Endothelial cell of hepatic sinusoid (primary cell): ENCODE measurements at regions not wholly inside any gene's neighbourhood (a gene's known extent, or its start where the extent isn't known, plus 50 kb on each side); places are given as distances from the start of the nearest gene placed in this dataset.

Source experiments
- in situ Hi-C: cut with HindIII; loops from 2 replicates; pipeline ENCODE4 v1.10.0; 2017; ENCODE audit warnings: low sequenced_read_pairs

GRCh38 chr4:41452484-41453225 lies 85.3 kb upstream of the LIMCH1 start:
- in situ Hi-C loops = no loop called here

- in situ Hi-C loops = no loop called here
These were observed 83.5 kb upstream of the LIMCH1 start for GRCh38 chr4:41454423-41454822.

- in situ Hi-C loops = no loop called here
These were observed 82.8 kb upstream of the LIMCH1 start for GRCh38 chr4:41455206-41455605.

GRCh38 chr4:41456559-41457101 lies 81.3 kb upstream of the LIMCH1 start:
- in situ Hi-C loops = no loop called here

- in situ Hi-C loops = no loop called here
These were observed 79.3 kb upstream of the LIMCH1 start for GRCh38 chr4:41458689-41459088.

- in situ Hi-C loops = no loop called here
These were observed 77.3 kb upstream of the LIMCH1 start for GRCh38 chr4:41460641-41461040.

- in situ Hi-C loops = no loop called here
These were observed 76.1 kb upstream of the LIMCH1 start for GRCh38 chr4:41461780-41462307.

GRCh38 chr4:41465146-41465761 lies 72.7 kb upstream of the LIMCH1 start:
- in situ Hi-C loops = no loop called here

GRCh38 chr4:41466249-41466648 lies 71.7 kb upstream of the LIMCH1 start:
- in situ Hi-C loops = no loop called here

- in situ Hi-C loops = no loop called here
These were observed 69.8 kb upstream of the LIMCH1 start for GRCh38 chr4:41468122-41468521.

- in situ Hi-C loops = no loop called here
These were observed 66.6 kb upstream of the LIMCH1 start for GRCh38 chr4:41471126-41472071.

GRCh38 chr4:41472081-41472480 lies 65.9 kb upstream of the LIMCH1 start:
- in situ Hi-C loops = no loop called here

GRCh38 chr4:41473176-41473575 lies 64.8 kb upstream of the LIMCH1 start:
- in situ Hi-C loops = no loop called here

GRCh38 chr4:41475402-41475801 lies 62.6 kb upstream of the LIMCH1 start:
- in situ Hi-C loops = no loop called here

- in situ Hi-C loops = no loop called here
These were observed 61.6 kb upstream of the LIMCH1 start for GRCh38 chr4:41476310-41476885.

GRCh38 chr4:41477181-41477905 lies 60.6 kb upstream of the LIMCH1 start:
- in situ Hi-C loops = no loop called here

GRCh38 chr4:41478518-41478917 lies 59.4 kb upstream of the LIMCH1 start:
- in situ Hi-C loops = no loop called here

- in situ Hi-C loops = no loop called here
These were observed 57.1 kb upstream of the LIMCH1 start for GRCh38 chr4:41480896-41481311.

- in situ Hi-C loops = no loop called here
These were observed 54.2 kb upstream of the LIMCH1 start for GRCh38 chr4:41483771-41484170.

GRCh38 chr4:41485041-41485440 lies 52.9 kb upstream of the LIMCH1 start:
- in situ Hi-C loops = no loop called here
